CMK (cell line): ENCODE measurements at regions not wholly inside any gene's neighbourhood (a gene's known extent, or its start where the extent isn't known, plus 50 kb on each side); places are given as distances from the start of the nearest gene placed in this dataset.
A peak's percentile ranks its signal among the peaks of the same experiment; 100 is the strongest.
"Not testable (repeated sequence)": the region's sequence is repeated elsewhere in the genome, so short reads cannot be mapped to it uniquely, and the experiment has no call there.

Experiments used
- DNase-seq: peaks from one replicate; pipeline ENCODE4 v3.0.0-alpha.2; 2010; ENCODE audit warnings: low read depth

DNA sequence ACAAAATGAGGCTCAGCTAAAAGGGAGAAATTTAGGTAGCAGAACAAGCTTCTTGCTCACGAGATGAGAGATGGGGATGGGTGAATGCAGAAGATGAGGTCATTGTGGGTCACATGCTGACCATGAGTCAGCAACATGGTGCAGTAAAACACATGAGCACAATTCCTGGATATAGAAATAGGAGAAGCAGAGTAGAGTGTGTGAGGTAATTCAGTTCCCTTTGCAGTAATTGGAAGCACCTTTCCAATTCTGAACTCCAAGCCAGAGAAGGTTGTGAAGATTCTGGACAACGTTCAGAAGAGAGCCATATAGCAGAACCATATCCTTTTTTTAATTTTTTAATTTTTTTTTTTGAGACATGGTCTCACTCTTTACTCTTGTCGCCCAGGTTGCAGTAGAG, 62.0 kb upstream of the LMNTD1 start:
- DNase-seq: no peak

DNA sequence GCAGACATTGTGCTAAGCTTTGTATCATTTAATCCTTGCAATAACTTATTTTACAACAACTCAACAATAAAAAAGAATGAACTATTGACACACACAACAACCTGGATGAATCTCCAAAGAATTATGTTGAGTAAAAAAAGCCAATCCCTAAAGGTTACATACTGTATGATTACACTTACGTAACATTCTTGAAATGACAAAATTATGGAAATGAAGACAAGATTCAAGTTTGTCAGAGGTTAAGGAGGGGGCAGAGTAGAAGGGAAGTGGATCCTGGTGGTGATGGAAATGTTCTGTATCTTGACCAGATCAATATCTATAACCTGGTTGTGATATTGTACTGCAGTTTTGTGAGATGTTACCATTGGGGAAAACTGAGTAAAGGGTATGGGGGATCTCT, 63.2 kb upstream of the LMNTD1 start:
- no peak for DNase-seq

DNA sequence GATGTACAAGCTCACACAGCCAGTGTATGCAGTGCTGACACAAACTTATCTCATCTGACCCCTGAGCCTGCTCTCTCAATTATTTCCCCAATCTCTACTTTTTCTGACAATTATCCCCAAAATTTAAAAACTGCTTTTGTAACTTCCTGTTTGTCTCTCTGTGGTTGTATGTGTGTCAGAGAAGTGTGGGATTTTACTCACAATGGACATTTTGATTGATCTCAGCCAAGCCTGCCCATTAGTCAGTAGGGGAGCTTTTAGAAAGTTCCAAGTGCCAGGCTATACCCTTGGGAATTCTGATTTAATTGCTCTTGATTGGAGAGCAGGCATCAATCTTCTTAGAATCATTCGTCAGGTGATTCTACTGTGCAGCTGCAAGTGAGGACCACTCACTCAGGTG, 64.9 kb upstream of the LMNTD1 start:
- DNase-seq: no peak

GRCh38 chr12:25623816-25624215, 70.7 kb upstream of the LMNTD1 start:
- no peak for DNase-seq

GRCh38 chr12:25625146-25625545, 72.1 kb upstream of the LMNTD1 start:
- no peak for DNase-seq

DNA sequence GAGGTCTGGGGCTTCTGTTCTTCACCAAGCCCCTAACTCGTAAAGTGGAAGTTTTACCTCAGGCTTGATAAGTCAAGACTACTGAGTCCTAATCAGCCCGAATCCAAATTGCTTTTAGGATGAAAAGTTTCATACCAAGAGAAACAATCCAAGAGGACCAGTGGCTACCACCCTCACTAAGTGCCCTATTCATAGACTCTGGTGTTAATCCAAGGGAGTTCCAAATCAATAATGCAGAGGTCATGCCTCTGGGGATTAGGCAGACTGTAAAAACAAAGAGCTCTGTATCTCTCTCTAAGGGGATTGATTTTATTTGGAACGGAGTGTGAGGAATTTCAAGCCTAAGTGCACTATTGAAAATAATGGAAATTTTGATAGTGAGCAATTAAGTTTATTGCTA, 76.3 kb upstream of the LMNTD1 start:
- no peak for DNase-seq

- not testable (repeated sequence) for DNase-seq
These were observed 77.8 kb upstream of the LMNTD1 start for GRCh38 chr12:25630735-25631515.

- not testable (repeated sequence) for DNase-seq
These were observed 80.1 kb upstream of the LMNTD1 start for GRCh38 chr12:25633149-25633548.

- no peak for DNase-seq
These were observed 84.7 kb upstream of the LMNTD1 start for GRCh38 chr12:25637752-25638151.

GRCh38 chr12:25639406-25639805, 86.3 kb upstream of the LMNTD1 start:
- DNase-seq: no peak

DNA sequence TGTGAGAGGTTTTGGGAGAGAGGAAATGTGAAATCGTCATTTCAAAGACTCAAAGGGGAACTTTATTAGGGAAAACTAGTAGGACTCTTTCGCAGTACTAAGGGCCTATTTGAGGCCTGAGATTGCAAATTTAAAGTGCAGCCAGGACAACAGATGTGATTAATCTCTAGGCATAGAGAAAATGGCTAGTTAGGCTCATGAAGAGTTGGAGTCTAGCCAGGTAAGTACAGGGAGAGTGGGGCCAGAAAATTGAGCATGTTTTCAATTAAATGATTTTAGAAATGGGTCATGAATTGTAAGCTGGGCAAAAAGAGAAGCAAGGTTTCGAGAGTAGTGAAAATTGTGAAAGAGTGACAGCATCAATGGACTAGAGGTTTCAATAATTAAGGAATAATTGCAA, 91.9 kb upstream of the LMNTD1 start:
- no peak for DNase-seq

DNA sequence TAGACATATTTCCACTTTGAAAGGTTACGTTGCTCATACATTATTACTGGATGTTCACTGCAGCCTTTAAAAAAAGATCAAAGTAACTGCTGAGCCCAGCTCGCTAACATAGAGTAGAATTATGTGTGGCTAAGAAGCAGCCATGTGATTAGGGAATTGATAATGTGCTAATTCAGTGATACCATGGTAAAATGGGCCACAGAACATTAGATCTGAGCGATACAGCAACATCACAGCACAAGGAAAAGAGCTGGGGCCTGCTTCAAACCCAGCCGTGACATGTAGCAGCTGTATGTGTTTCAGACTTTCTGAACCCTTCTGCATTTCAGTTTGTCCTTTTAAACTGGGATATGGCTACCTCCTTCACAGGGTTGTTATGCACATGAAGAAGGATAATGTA, 92.3 kb upstream of the LMNTD1 start:
- DNase-seq: no peak

DNA sequence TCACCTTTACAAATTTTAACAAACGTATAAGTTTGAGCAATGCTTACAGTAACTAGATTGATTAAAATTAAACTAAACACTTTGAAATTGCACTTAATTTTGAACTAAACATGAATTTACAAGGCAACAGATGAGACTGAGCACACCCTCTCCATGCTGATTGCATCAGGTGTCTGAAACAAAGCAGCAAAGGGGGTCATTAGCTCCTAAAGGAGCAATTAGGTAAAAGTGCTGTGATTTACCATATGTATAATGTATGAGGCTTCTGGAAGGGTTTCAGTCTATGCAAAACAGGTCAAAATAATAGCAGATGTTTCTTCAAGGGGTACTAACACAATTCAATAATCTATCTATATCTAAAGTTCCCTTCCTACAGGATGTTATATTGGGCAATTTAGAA, 98.8 kb upstream of the LMNTD1 start:
- DNase-seq: no peak

DNA sequence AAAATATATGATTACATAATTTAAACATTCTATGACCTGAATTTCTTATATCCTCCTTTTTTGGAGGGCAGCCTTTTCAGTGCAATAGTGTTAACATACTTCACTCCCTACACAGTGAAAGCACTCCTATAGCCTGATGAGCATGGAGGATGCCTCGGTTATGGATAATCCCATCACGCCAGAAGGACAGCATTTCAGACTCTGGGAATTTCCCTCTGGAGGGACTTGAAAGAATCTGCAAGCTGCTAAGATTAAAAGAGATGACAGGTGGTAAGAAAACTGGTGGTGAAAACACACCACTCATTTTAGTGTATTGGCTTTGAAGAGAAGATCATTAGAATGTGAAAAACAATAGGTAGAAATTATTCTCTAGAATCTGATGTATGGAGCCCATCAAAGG, 99.3 kb upstream of the LMNTD1 start:
- no peak for DNase-seq

- DNase-seq: peak; percentile 20
These were observed 100.5 kb upstream of the LMNTD1 start for GRCh38 chr12:25653487-25654175.

DNA sequence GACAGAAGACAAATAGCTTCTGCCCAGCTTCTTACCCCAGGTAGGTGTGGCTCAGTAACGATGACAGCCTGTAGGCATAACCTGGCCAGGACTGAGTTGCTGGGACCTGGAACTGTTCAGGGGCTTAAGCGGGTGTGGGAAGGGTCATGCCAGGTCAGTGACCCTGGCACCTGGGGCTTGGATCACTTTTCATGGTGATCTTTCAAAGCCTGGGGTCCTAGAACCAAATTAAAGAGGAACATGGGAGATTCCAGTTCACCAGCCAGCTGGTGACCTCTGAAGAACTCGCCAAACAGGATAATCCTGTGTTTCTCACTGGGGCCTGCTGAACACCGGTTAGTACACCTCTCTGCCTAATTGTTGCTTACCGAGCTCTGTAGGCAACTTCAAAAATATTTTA, 102.6 kb upstream of the LMNTD1 start:
- DNase-seq: no peak

DNA sequence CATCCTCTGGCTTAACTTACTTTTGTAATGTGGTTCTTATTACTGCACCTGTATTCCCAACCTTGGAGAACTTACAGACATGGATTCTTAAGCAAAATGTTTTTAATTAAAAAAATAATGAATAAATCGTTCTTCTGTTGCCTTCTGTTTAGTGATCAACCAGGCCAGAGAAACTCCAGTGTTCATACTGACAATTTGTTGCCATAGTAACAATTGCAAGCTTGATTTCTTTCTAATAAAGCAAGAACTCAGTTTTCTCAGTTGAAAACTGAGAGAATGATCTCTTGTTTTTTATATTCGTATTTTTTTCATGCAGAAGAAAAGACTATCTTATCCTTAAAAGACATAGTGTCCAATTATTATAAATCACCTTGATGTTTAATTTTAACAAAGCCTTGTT, 106.5 kb upstream of the LMNTD1 start:
- DNase-seq: no peak

GRCh38 chr12:25670076-25671055, 117.3 kb upstream of the LMNTD1 start:
- DNase-seq: no peak

DNA sequence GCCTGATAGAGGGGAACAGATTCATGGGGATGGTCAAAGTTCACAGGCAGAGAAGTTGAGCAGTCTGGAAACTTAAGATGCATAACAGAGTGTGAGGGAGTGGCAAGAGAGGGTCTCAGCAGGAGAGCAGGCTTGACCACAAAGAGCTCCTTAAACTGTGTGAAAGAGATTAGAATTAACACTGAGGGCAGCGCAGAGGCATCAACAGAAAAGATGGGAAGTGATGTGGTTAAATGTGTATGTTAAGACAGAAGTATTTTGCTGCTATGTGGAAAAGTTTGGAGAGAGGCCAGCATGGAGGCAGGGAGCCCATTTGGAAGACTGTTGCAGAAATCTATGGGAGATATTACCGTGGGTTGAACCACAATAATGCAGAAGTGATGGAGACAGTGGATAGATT, 122.7 kb upstream of the LMNTD1 start:
- DNase-seq: no peak

- DNase-seq: no peak
These were observed 124.3 kb upstream of the LMNTD1 start for GRCh38 chr12:25677232-25677937.

- no peak for DNase-seq
These were observed 128.5 kb upstream of the LMNTD1 start for GRCh38 chr12:25681580-25681979.

DNA sequence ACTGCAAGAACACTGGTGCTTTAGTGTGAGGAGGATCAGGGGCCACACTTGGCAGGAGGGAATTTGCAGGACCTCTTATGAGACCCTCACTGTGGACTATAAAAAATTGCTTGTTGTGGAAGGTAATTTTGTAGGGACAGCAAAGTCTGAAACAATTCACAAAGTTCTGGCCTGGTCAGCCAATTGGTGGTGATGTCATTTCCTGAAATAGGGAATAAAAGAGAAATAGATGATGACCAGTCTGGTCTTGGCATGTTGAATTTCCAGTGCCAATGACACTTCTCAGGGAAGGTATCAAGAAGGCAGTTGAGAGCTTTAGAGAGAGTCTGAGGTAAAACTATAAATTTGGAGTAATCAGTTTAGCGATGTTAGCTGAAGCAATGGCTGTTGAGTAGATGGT, 129.3 kb upstream of the LMNTD1 start:
- no peak for DNase-seq
